GM10266 (cell line): ENCODE measurements at regions not wholly inside any gene's neighbourhood (a gene's known extent, or its start where the extent isn't known, plus 50 kb on each side); places are given as distances from the start of the nearest gene placed in this dataset.
A peak's percentile ranks its signal among the peaks of the same experiment; 100 is the strongest.

Experiments
- DNase-seq: peaks from one replicate; pipeline ENCODE4 v3.0.0; 2012; ENCODE audit errors: extremely low spot score
- CTCF ChIP-seq: IDR thresholded peaks from 2 replicates; pipeline ENCODE4 v1.5.1; 2012; ENCODE audit warnings: mild to moderate bottlenecking, low read depth; ENCODE audit not compliant: control insufficient read depth, insufficient read depth; ENCODE audit errors: missing control alignments

GRCh38 chr2:67726416-67726815 is 329.3 kb downstream of the ETAA1 start:
- TF ChIP-seq CTCF, result no peak
- no peak for DNase-seq

DNA sequence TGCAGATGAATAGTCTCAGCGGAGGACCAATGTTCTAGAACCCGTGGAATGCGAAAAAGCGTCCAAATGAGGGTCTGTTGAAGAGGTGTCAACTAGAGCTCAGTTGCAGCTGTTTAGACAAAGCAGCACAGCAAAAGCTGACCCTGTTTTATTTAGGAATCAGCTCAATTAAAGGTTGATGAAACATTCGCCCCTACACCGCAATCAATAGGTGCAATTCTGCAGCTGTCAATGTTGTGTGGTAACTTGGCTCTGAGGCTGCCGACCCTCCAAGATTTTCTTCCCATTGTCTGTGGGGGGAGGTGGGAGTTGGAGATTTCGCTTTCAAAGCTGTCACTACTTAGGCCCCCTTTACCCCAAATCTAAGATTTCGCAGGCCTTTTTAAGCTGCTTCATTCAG is 330.0 kb downstream of the ETAA1 start:
- TF ChIP-seq CTCF, result no peak
- no peak for DNase-seq

- no peak for DNase-seq
- no peak for TF ChIP-seq CTCF
Measured at GRCh38 chr2:67727623-67728022, 330.5 kb downstream of the ETAA1 start.

- no peak for DNase-seq
- no peak for TF ChIP-seq CTCF
Measured at GRCh38 chr2:67729474-67729873, 332.3 kb downstream of the ETAA1 start.

- peak; percentile 30 for TF ChIP-seq CTCF
- DNase-seq, result peak; percentile 12
Measured at GRCh38 chr2:67733517-67733916, 329.3 kb downstream of the C1D start.

GRCh38 chr2:67752199-67752598 is 310.6 kb downstream of the C1D start:
- no peak for TF ChIP-seq CTCF
- no peak for DNase-seq

DNA sequence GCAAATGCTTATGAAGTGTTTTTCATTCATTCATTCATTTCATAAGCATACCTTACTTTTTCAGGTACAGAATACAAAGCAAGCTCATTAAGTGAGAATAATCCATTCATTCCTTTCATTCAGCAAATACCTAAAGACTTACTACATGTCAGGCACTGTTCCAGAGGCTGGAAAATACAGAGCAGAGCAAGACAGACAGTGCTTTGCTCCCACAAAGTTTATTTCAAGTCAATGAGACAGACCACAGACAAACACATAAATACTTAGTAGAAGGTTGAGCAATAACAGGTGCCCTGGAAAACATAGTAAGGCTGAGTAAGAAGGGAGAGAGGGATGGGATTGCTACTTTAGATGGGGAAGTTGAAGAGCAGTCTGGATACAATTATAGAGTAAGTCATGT is 309.8 kb downstream of the C1D start:
- no peak for DNase-seq
- no peak for TF ChIP-seq CTCF
